NCI-H2107 treated with DMSO at 0.1 percent for 48 hours (cell line): ENCODE measurements at regions not wholly inside any gene's neighbourhood (a gene's known extent, or its start where the extent isn't known, plus 50 kb on each side); places are given as distances from the start of the nearest gene placed in this dataset.
"Not testable (repeated sequence)": the region's sequence is repeated elsewhere in the genome, so short reads cannot be mapped to it uniquely, and the experiment has no call there.

Source experiments
- DNase-seq: peaks from one replicate; lab custom pipeline; 2025; ENCODE audit not compliant: unreplicated experiment; lab: John Stamatoyannopoulos, UW

DNA sequence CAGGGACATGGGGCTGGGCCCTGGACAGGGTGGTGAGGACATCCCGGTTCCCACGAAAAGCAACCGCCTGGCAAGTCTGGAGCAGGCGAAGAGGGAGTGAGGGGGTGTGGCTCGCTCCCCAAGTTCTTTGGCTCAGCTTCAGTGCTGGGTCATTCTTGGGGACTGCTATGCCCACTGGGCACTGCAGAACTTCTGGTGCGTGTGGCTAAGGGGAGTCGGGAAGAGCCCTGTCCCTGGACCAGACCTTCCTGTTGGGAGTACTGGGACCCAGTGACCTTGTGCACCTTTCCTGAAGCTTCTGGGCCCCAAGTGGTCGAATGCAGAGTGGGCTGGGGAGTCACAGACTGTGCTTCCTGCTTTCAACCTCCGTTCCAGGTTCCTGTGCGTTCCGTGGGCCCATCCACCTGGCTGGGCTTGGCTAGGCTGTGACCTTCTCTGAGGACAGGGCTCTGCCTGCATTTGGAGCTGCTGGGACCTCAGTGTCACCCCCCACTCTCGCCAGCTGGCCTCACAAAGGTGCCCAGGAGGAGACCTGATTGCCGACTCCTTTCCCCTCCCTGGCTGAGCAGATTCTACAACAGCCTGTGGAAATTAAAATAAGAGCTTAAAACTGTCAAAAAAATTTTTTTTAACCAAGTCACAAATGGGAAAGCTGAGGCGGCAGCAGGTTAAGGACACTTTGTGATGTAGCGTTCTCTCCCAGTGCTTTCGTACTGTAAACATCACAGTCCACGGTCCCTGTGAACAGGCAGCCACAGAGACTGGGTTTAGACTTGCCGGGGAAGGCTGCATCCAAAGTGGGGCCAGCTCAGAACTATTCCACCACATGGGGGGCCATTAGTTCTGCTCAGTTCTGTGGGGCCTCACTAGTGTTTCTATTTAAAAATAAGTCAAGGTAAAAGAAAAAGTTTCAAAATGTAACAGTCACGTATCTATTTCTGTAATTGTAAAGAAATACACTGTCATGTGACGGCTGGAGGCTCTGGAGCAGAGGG, 63.8 kb upstream of the WNT7B start:
- no peak for DNase-seq

DNA sequence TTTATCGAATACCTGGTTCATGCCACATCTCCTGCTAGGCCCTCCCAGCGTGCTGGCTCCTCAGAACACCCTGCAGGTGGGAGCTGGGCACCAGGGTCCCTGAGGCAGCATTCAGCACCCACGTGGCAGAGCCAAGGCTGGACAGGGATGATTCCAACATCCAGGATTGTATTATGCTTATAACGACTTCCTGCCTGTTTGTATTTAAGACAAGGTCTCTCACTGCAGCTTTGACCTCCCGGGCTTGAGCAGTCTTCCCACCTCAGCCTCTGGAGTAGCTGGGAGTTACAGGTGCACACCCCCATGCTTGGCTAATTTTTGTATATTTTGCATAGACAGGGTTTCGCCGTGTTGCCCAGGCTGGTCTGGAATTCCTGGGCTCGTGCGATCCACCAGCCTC, 64.7 kb upstream of the WNT7B start:
- DNase-seq = no peak

DNA sequence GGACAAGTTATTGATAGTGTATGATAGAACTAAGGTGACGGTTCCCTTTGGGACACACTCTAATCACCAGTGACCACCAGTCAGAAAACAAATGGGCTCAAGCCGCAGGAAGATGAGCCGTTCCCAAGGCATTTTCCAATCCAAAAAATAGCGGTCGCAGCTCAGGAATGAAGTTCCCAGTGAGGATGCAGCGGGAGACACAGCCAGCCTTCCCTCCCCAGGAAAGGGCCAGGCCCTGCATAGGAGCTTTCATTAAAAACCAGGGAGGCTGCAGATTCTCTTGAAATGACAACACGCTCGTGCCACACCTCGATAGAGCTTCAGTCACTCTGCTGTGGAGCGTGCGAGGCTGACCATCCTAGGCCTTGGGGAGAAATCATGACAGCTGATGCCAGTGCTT, 65.8 kb upstream of the WNT7B start:
- peak; percentile 54 for DNase-seq

DNA sequence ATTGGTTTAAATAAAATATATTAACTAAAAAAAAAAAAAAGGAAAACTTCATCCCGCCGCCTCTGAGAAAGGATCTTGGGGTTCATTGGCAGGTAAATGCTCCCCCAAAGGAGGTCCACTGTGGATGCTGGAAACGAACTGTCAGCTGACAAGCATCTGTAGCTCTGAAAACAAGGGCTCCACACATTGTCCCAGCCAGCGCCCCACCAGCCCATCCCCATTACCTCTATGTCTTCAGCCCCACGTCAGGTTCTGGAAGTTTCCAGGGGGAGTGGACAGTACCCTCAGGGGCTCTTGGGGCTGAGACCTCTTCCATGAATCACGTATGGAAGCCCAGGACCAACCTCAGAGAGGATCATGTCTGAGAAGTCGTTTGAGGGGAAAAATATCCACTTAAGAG, 66.4 kb upstream of the WNT7B start:
- peak; percentile 21 for DNase-seq

DNA sequence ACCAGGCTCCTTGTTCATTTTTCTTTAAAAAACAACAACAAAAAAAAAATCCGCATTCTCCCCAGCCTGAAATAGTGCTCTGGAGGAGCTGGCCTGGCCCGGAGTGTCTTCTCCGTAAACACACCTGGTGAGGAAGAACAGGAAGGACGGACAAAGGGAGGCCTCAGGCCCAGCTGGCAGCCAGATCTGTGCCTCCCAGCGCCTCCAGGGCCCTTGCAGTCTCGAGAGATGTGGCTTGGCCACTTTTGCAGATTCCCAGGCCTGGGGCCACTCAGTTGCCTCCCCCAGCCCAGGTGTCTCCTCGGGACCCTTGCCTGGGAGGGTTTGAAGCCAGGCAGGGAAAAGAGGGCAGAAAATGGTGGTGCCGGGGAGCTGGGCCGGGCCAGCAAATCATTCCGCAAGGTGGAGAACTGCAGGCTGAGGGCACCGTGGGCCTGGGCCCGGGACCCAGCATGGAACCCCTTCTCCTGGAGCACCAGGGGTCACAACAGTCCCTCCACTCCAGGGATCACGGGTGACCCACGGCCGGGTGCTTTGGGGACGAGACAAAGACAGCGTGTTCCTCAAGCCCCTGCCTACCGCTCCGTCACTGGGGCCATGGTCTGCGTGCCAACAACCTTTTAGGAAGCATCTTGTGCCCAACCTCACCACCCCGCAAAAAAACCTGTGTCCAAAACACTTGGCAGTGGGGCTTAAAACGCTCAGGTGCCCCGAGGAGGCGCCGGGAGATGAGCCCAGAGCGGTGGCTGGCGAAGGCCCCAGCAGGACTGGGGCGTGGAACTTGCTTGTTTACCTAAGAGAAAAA, 67.1 kb upstream of the WNT7B start:
- DNase-seq = peak; percentile 28

DNA sequence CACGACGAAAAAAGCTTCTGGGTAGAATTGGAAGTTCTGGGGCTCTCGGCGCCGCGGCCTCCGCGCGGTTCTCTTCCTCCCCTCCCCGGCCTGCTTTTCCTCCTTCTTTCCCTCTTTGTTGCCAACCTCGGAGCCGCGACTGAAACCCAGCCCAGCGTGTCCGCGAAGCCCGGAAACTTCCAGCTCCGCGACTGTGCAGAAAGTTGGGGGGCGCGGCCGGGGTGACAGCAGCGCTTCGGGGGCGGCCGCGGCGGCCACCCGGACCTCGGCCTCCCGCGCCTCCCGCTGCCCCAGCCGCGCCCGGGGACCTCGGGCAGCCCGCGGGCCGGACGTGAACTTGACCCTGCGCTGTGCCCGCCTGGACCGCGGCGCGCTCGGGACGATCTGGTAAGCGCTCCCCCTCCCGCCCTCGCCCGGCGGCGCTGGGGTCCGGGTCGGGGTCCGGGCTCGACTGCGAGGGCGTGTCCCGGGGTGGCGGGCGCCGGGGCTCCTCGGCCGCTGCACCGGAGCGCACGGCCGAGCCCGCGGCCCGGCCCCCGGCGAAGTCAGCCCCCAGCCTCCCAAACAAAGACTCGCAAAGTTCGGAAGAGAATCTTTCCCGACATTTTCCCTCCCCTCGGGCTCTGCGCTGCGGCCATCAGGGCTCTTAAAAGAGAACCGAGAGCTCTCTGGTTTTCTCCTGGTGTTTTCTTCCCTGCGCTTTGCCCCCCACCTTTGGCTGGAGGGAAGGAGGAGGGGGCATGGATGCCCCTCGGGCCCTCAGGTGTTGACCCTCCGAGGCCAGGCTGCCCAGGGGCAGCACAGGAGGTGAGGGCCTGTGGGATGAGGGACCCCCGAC, 67.9 kb upstream of the WNT7B start:
- no peak for DNase-seq

DNA sequence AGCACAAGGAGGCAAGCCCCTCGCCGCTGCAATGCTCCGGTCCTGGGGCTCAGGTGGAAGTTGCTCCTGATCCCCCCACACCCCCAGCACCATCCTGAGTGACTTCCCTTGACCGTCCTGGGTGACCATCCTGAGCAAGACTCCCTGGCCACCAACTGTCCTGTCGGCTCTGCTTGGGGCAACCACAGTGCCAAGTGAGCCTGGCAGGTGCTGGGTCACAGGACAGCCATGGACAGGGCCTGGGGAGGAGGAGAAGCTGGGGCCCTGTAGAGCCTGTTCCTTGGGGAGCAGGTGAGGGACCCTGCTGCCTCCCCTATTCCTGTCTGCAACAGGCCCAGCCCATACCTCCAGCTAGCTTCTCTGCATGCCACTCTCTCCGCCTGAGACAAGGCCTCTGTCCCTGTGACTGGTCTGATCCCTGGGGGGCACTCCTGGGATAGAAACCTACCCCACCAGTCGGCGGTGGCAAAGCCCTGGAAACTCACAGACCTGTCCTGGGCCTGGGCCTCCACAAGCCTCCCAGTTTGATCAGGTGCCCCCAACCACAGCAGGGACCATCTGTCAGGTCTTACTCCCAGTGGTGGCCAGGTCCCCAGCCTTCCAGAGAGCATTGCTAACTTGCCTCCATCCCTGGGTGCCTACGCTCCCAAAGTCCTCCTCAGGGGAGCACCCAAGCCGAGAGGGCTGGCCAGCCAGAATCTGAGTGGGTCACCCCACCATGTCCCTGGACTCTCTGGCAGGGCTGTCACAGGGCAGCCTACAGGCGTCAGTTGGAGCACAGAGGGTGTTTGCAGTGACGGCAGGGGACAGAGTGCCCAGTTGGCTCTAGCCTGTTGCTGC, 68.7 kb upstream of the WNT7B start:
- DNase-seq = peak; percentile 32

DNA sequence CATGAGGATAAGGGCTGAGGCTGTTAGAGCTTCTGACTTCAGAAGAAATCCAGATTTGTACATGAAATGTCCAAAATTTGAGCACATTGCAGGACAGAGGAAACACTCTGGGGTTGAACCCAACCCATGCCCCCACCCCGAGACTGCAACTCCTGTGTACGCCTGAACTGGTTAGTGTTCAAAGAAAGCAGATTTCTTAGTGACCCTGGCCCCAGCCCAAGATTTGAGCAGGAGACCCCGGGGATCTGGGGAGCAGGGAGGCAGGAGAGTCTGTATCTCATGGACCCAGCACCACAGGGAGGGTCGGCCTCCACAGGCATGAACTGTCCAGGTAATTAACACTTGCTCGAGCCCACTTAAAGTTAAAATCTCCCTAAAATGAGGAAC, 69.3 kb upstream of the WNT7B start:
- no peak for DNase-seq

DNA sequence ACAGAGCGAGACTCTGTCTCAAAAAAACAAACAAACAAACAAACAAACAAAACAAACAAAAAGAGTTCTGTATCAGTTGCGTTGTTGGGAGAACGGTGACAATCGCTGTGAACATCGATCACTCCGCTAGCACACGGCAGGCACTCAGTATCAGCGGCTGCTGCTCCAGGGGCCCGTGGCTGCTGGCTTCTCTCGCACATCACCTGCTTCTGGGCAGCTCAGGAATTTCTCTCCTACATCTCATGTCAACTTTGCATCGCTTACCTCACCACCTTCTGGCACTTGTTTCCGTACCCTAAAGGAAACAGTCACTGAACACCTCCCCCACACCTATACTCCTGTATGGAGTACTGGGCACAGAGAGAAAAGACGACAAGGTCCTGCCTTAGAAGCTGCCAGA, 70.3 kb upstream of the WNT7B start:
- DNase-seq = peak; percentile 47

DNA sequence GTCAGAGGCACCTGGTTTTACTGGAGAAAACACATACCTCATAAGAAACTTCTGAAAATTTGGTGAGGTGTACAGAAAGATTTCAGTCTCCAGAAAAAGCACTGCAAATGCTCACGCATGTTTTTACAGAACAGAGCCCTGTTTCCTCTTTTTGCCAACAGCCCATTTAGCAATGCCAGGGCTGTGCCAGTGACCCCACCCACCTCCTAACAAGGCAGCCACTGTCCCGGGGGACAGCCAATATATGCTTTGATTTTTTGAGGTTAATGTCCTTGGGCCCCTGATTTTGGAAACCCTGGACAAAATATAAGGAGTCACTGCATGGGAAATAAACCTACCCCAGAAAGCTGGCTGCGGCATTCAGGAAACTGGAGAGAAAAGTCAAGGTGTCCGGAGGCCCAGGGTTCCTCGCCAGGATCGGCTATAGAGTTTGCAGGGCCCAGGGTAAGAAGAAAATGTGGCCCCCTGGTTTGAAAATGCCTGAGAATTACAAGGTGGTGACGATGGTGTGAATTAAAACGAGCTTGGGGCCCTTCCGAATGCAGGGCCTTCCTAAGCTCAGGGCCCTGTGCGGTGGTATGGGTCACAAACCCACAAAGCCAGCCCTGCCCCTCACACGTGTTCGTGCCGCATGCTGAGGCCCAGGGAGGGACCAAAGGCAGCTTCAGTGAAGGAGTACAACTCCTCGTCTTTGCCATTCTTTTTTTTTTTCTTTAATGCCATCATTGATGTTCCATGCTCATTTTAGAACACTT, 71.1 kb upstream of the WNT7B start:
- no peak for DNase-seq

DNA sequence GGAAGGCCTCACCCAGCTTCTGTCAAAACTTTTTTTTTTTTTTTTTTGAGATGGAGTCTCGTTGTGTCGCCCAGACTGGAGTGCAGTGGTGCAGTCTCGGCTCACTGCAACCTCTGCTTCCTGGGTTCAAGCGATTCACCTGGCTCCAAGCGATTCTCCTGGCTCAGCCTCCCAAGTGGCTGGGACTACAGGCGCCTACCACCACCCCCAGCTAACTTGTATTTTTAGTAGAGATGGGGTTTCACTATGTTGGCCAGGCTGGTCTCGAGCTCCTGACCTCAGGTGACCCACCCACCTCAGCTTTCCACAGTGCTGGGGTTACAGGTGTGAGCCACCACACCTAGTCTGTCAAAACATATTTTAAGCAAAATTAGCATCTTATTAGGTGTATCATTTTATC, 71.7 kb upstream of the WNT7B start:
- DNase-seq = not testable (repeated sequence)

DNA sequence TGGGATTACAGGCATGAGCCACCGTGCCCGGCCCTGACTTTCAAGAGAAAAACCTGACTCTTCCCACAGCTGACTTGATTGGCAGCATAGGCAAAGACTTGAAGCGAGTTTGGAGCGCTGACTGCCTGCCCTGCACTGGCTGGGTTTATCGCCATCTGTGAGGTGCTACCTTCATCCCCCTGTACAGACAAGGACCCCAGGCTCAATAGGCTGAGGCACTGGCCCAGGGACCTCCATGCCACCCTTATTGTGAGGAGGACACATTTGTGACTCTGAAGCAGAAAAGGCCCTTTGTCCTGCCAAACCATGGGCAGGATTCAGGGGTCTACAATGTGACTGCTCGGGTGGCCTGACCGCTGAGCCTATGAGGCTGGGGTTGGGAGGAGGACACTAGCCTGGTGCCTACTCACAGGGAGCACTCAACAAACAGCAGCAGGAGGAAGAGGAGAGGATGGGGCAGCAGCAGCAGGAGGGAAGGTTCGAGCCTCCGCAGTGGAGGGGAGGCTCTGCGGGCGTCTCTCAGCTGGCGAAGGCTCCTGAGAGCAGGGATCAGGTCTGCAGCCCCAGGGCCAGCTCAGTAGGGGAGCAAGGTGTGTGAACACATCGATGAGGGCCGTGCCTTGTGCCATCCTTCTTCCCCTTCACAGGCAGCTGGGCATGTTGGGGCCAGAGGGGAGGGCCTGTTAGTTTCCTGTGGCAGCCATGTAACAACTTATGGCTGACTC, 72.9 kb upstream of the WNT7B start:
- DNase-seq = no peak

DNA sequence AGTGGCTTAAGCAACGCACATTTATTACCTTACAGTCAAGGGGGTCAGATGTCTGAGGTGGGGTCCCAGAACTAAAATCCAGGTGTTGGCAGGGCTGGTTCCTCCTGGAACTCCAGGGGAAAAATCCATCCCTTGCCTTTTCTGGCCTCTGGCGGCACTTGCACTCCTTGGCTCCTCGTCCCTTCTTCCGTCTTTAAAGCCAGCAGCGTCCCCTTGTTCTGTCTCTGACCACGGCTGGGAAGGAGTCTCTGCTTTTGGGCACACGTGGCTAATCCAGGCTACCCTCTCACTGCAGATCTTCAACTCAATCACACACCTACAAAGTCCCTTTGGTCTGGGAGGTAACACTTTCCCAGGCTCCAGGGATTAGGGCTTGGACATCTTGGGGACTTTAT, 73.5 kb upstream of the WNT7B start:
- no peak for DNase-seq

DNA sequence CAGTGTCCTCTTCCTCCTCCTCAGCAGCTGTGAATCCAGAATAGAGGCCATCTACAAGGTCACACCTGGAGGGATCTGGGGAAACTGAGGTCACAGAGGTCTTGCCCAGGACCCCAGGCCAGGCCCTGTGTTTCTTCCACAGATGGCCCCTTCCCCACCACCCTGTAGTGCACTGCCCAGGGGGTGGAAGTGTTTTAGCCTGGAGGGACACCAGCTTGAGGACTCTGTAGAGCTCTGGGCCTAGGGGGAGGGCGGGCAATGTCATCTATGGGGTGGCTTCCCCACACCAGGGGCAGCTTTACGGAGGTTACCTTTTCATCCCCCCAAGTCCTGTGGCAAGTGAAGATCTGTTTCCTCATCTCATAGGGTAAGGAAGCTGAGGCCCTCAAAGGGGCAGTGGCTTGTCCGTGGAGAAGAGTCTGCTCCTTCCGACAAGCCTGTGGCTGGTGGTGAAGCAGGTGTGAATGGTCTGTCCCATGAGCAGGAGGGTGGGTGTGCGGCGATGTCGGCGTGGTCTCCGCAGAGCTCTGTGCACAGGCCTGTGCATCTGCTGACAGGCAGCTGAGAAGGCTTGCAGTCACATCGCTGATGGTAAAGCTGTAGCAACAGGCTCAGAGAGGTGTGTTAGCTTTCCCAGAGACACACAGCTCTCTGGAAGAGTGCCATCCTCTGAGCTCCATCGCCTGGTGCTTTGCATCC, 74.1 kb upstream of the WNT7B start:
- no peak for DNase-seq

DNA sequence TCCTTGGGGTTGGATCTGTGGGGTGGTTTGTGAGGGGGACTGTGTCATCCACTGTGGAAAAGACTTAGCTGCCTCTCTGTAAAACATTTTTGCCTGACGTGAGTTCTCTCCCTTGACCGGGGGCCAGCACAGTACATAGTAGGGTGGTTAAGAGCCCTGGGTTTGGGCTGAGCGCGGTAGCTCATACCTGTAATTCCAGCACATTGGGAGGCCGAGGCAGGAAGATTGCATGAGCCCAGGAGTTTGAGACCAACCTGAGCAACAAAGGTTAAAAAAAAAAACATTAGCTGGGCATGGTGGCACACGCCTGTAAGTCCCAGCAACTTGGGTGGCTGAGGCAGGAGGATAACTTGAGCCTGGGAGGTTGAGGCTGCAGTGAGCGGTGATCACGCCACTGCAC, 74.7 kb upstream of the WNT7B start:
- no peak for DNase-seq

DNA sequence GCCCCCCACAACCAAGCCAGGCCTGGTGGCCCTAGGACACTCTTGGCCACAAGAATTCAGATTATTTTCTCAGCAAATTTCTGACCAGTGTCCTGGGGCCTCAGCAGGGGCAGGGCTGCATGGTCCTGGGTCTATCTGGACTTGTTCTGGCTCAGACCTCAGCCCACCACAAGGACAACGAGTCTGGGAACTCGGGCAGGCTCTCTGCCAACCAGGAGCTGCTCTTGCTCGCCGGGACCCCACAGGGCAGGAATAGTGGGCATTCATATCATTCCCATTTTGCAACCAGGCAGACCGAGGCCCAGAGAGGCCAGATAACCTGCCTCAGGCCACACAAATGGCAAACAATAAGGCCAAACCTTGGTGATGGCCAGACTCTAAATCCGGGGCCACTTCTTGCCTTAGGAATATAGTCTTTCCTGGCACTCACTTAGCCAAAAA, 75.4 kb upstream of the WNT7B start:
- no peak for DNase-seq

DNA sequence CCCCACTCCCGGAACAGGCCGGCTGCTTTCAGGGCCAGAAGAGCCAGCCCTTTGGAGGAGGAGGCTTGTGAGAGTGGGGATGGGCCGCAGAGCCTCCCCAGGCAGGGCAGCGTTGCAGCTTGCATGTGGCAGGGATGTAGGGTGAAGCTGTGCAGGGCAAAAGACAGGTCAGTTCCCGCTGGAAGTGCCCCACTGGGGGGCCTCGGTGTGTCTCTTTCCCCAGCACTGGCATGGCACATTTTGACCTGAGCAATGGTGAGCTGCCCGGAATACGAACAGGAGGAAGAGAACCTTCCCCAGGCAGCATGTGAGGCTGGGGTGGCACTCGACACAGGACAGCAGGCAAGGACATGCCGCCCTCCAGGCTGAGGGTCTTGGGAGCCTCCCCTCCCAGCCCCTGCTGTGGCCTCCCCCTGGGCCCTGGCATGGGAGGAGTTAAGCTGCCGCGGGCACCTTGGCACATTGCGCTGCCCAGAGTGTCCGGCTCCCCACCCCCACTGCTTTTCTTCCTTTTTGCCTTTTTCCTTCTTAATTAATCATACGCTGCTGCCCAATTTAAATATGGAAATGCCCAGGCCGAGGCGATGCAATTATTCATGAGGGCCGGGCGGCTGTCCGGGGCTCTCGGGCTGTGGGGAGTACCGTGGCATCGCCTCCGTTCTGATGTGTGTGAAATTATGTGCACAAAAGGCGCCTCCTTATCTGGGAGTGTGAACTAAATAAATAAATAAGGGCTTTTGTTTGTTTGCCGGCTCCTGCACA, 76.0 kb upstream of the WNT7B start:
- DNase-seq = peak; percentile 49
